HCT116 (cell line): ENCODE measurements at regions not wholly inside any gene's neighbourhood (a gene's known extent, or its start where the extent isn't known, plus 50 kb on each side); places are given as distances from the start of the nearest gene placed in this dataset.

Experiments used
- ATAC-seq: fragments of 200-7000 bp; cut with Tn5 transposase; 2 replicates; pipeline ENCODE4 v1.9.1; 2020; ENCODE audit warnings: mild to moderate bottlenecking, moderate library complexity
- BruUV-seq: library from RNA; stranded (reverse); fragments of 400-500 nt; replicated peaks from 2 replicates; lab custom pipeline; 2021; lab: Mats Ljungman, UMichigan
- CTCF ChIA-PET: fragments of 300-600 bp; sonication (Branson Sonifier 250); formaldehyde crosslinking; loops from one replicate; lab custom pipeline; 2021; ENCODE audit warnings: antibody characterized with exemption; lab: Charles Lee
- POLR2A ChIA-PET: fragments of 300-600, 350-600 bp; sonication (Branson Sonifier 250); formaldehyde crosslinking; loops from one replicate; lab custom pipeline; 2021; ENCODE audit warnings: antibody characterized with exemption; lab: Charles Lee
- RAD21 ChIA-PET, 2 experiments: fragments of 300-600 bp; sonication (Branson Sonifier 250); formaldehyde crosslinking; loops; one replicate each; lab custom pipeline; 2023; ENCODE audit warnings: low total read pairs in 2 of 2; ENCODE audit not compliant: uncharacterized antibody in 2 of 2, unreplicated experiment in 2 of 2, low non-redundant PET in 1 of 2; lab: Charles Lee
- DNase-seq: peaks from one replicate; pipeline ENCODE4 v3.0.0-alpha.2; 2010; ENCODE audit warnings: low read depth, low spot score
- H2AFZ ChIP-seq: fragments of 200-600 bp; shearing (Covaris generic), sonication (generic); 2 replicates; pipeline ENCODE4 v1.6.1; 2017; ENCODE audit warnings: low read depth, mixed run types, mixed read lengths, antibody characterized with exemption, low read length; ENCODE audit not compliant: poor library complexity, severe bottlenecking
- H3K27ac ChIP-seq: 2 replicates; pipeline ENCODE4 v1.5.1; 2012; ENCODE audit warnings: low read depth, low read length
- H3K27me3 ChIP-seq: fragments of 200-600 bp; sonication (generic); 2 replicates; pipeline ENCODE4 v1.6.1; 2016; ENCODE audit warnings: mixed run types, low read length, mixed read lengths; ENCODE audit not compliant: insufficient read depth
- H3K36me3 ChIP-seq, 2 experiments: fragments of 200-500 bp in 1 of 2; fragments of 200-600 bp in 1 of 2; sonication (Bioruptor generic) in 1 of 2; sonication (generic) in 1 of 2; 2 replicates each; pipeline versions ENCODE4 v1.5.1 to v1.6.1; 2014 to 2016; ENCODE audit warnings: low read length in 2 of 2, inconsistent platforms in 1 of 2, mixed read lengths in 1 of 2, mixed run types in 1 of 2; ENCODE audit not compliant: insufficient read depth in 2 of 2, control insufficient read depth in 1 of 2
- H3K4me1 ChIP-seq, 2 experiments: fragments of 200-600 bp in 1 of 2; sonication (generic) in 1 of 2; 2 replicates each; pipeline versions ENCODE4 v1.5.1 to v1.6.1; 2012 to 2017; ENCODE audit warnings: low read length in 2 of 2, inconsistent platforms in 1 of 2, mild to moderate bottlenecking in 1 of 2, mixed read lengths in 1 of 2, mixed run types in 1 of 2, moderate library complexity in 1 of 2; ENCODE audit not compliant: insufficient read depth in 2 of 2, control insufficient read depth in 1 of 2
- H3K4me2 ChIP-seq: fragments of 200-600 bp; sonication (generic); 2 replicates; pipeline ENCODE4 v1.6.1; 2017; ENCODE audit warnings: mixed run types, low read length, mixed read lengths
- H3K4me3 ChIP-seq, 2 experiments: fragments of 200-600 bp in 1 of 2; sonication (generic) in 1 of 2; replicated peaks in 1 of 2; 2 replicates each; pipeline ENCODE4 v1.5.1; 2011 to 2016; ENCODE audit warnings: low read length in 2 of 2, control low read depth in 1 of 2, low read depth in 1 of 2, mild to moderate bottlenecking in 1 of 2, mixed read lengths in 1 of 2, mixed run types in 1 of 2
- H3K79me2 ChIP-seq: fragments of 200-600 bp; sonication (generic); 2 replicates; pipeline ENCODE4 v1.6.1; 2017; ENCODE audit warnings: mild to moderate bottlenecking, mixed run types, low read length, moderate library complexity, mixed read lengths; ENCODE audit not compliant: insufficient read depth
- H3K9ac ChIP-seq: fragments of 200-600 bp; sonication (generic); 2 replicates; pipeline ENCODE4 v1.6.1; 2016; ENCODE audit warnings: low read length, mixed read lengths
- H3K9me2 ChIP-seq: fragments of 200-600 bp; sonication (generic), shearing (Covaris generic); 2 replicates; pipeline ENCODE4 v1.6.1; 2017; ENCODE audit warnings: mixed run types, mild to moderate bottlenecking, moderate library complexity; ENCODE audit not compliant: insufficient read depth
- H3K9me3 ChIP-seq, 2 experiments: fragments of 200-500 bp in 1 of 2; fragments of 200-600 bp in 1 of 2; sonication (Bioruptor generic) in 1 of 2; sonication (generic) in 1 of 2; 2 replicates each; pipeline ENCODE4 v1.6.1; 2014 to 2017; ENCODE audit warnings: low read length in 2 of 2, mixed read lengths in 2 of 2, inconsistent platforms in 1 of 2, low read depth in 1 of 2, mild to moderate bottlenecking in 1 of 2, mixed run types in 1 of 2, moderate library complexity in 1 of 2; ENCODE audit not compliant: control insufficient read depth in 1 of 2, insufficient read depth in 1 of 2
- H4K20me1 ChIP-seq: fragments of 200-600 bp; sonication (generic), shearing (Covaris generic); 2 replicates; pipeline ENCODE4 v1.6.1; 2017; ENCODE audit warnings: mixed run types, mild to moderate bottlenecking, moderate library complexity; ENCODE audit not compliant: insufficient read depth
- ELF1 ChIP-seq: IDR thresholded peaks from 2 replicates; pipeline ENCODE4 v1.6.1; 2012; ENCODE audit warnings: low read depth, borderline replicate concordance
- EZH2phosphoT487 ChIP-seq: fragments of 200-600 bp; IDR thresholded peaks from 2 replicates; pipeline ENCODE4 v1.6.1; 2018; ENCODE audit warnings: antibody characterized with exemption, borderline replicate concordance
- FOSL1 ChIP-seq: IDR thresholded peaks from 2 replicates; pipeline ENCODE4 v1.6.1; 2012; ENCODE audit warnings: low read depth
- MAX ChIP-seq: IDR thresholded peaks from 2 replicates; pipeline ENCODE4 v1.6.1; 2012
- SIN3A ChIP-seq: IDR thresholded peaks from 2 replicates; pipeline ENCODE4 v1.6.1; 2012; ENCODE audit warnings: low read depth
- SP1 ChIP-seq: IDR thresholded peaks from 2 replicates; pipeline ENCODE4 v1.6.1; 2012; ENCODE audit warnings: low read depth
- SRF ChIP-seq: IDR thresholded peaks from 2 replicates; pipeline ENCODE4 v1.6.1; 2012; ENCODE audit warnings: low read depth
- TCF7L2 ChIP-seq: IDR thresholded peaks from 2 replicates; pipeline ENCODE4 v1.7.0; 2011; ENCODE audit warnings: borderline replicate concordance, inconsistent platforms; ENCODE audit not compliant: insufficient read depth, insufficient read length; ENCODE audit errors: extremely low read depth
- ZBTB33 ChIP-seq: IDR thresholded peaks from 2 replicates; pipeline ENCODE4 v1.6.1; 2011; ENCODE audit warnings: mild to moderate bottlenecking, low read length, moderate library complexity; ENCODE audit not compliant: insufficient replicate concordance; ENCODE audit errors: extremely low read depth
- intact Hi-C: fragments of 100-400 bp; cut with micrococcal nuclease; formaldehyde crosslinking; loops from 2 replicates; pipeline ENCODE4 v1.10.0; 2022

- no peaks in the 10 kb centered on the region; a peak in 1 of 4 replicates for H3K36me3 ChIP-seq
- H4K20me1 ChIP-seq: no peaks in the 10 kb centered on the region
- TF ChIP-seq MAX: no peak
- H3K4me1 ChIP-seq: no peaks in the 10 kb centered on the region
- ChIA-PET RAD21 (no interaction called here), POLR2A (no interaction called here), CTCF (no interaction called here)
- H3K9me2 ChIP-seq: no peaks in the 10 kb centered on the region
- H3K9me3 ChIP-seq: peaks cover 24 to 33% of the 10 kb centered on the region in 2 experiments; a peak in 2 of 4 replicates
- intact Hi-C loops: no loop called here
- DNase-seq: no peak
- H3K9ac ChIP-seq: no peak overlapping the region
- no peak overlapping the region for H3K4me3 ChIP-seq
- no peak overlapping the region for H3K27ac ChIP-seq
- no peak overlapping the region for H3K4me2 ChIP-seq
- H3K79me2 ChIP-seq: no peaks in the 10 kb centered on the region
- no peak for ATAC-seq
- H3K27me3 ChIP-seq: no peaks in the 10 kb centered on the region
- H2AFZ ChIP-seq: no peak overlapping the region
- no TSS peak for BruUV-seq
Observed at GRCh38 chr10:105644978-105645377, 1003.9 kb downstream of the SORCS3 start.

- H2AFZ ChIP-seq: no peak overlapping the region
- TF ChIP-seq SIN3A (no peak), ELF1 (no peak), ZBTB33 (no peak), EZH2phosphoT487 (no peak), TCF7L2 (no peak), SP1 (no peak), SRF (no peak), FOSL1 (no peak)
- TF ChIP-seq, all 23 proteins: peak for 0
- H3K4me1 ChIP-seq: no peaks in the 10 kb centered on the region
- no peak overlapping the region for H3K27ac ChIP-seq
- no peak overlapping the region for H3K4me3 ChIP-seq
- BruUV-seq: no TSS peak
- DNase-seq (no peak), ATAC-seq (no peak)
- no peak overlapping the region for H3K9ac ChIP-seq
- H3K9me3 ChIP-seq: peaks cover 22 to 32% of the 10 kb centered on the region in 2 experiments; a peak in 2 of 4 replicates
- ChIA-PET POLR2A (no interaction called here), RAD21 (no interaction called here), CTCF (no interaction called here)
- no peaks in the 10 kb centered on the region for H3K9me2 ChIP-seq
- H3K36me3 ChIP-seq: no peaks in the 10 kb centered on the region; a peak in 1 of 4 replicates
- no peaks in the 10 kb centered on the region for H4K20me1 ChIP-seq
- no peaks in the 10 kb centered on the region for H3K79me2 ChIP-seq
- H3K27me3 ChIP-seq: no peaks in the 10 kb centered on the region
- no peak overlapping the region for H3K4me2 ChIP-seq
- intact Hi-C loops: no loop called here
Observed at GRCh38 chr10:105644559-105644958, 1003.5 kb downstream of the SORCS3 start.
